ENCODE measurements at regions not wholly inside any gene's neighbourhood (a gene's known extent, or its start where the extent isn't known, plus 50 kb on each side); places are given as distances from the start of the nearest gene placed in this dataset.
A peak's percentile ranks its signal among the peaks of the same experiment; 100 is the strongest.

DNA sequence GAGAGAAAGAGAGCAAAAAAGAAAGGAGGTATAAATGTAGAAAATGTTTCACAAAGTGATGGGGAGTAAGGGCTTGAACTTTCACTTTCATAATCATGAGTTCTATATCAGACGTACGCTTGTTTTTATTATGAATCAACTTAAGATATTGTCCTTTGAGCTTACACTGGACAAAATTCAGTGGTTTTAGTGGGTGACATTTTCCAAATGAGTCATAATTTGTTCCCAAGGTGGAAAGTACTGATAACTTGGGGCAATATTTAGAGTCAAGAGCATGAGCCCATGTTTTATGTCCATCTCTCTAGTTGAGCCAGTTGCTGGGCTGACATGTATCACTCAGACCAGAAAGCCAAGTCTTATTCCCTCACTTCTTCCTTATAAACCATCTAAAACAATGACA lies 161.6 kb downstream of the CHRM3 start:
- CTCF ChIA-PET = interaction anchor here (1.1 kb wide), 1 partner anchor 10 kb away, joined by 3 read pairs; no protein-coding TSS in a partner anchor
- H3K4me1 Mint-ChIP-seq = peaks cover 12% of the 10 kb centered on the region
- no peaks in the 10 kb centered on the region for H3K27me3 Mint-ChIP-seq
- POLR2A ChIA-PET = no interaction called here
- H3K4me3 Mint-ChIP-seq = peak overlapping the region; percentile 61
- peak overlapping the region; percentile 79 for H3K27ac Mint-ChIP-seq
- no peak for DNase-seq
- peaks cover 5% of the 10 kb centered on the region for H3K36me3 Mint-ChIP-seq (ENCODE audit: low read depth)
- peaks cover 6% of the 10 kb centered on the region for H3K9me3 Mint-ChIP-seq

DNA sequence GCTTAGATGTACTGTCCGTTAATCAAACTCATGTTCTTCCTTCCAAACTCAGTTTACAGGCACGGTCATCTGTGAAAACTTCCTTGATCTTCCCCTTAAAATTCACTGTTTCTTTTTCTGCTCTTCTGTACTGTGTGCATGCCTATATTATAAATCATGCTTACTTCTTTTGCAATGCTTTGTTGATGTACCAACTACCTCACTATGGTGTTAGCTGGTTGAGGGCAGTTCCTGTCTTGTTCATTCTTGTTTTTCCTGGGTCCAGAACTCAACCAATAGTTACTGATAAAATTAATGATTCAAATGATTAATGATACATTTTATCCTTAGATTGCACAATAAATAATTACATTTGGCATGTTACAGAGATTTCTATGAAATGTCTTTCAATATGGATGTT lies 163.8 kb downstream of the CHRM3 start:
- Mint-ChIP-seq H3K27ac (no peak overlapping the region), H3K9me3 (peaks cover 6% of the 10 kb centered on the region), H3K27me3 (no peaks in the 10 kb centered on the region), H3K4me1 (peaks cover 12% of the 10 kb centered on the region), H3K36me3 (ENCODE audit: low read depth) (peaks cover 5% of the 10 kb centered on the region), H3K4me3 (no peak overlapping the region)
- POLR2A ChIA-PET = no interaction called here
- CTCF ChIA-PET = no interaction called here
- no peak for DNase-seq

DNA sequence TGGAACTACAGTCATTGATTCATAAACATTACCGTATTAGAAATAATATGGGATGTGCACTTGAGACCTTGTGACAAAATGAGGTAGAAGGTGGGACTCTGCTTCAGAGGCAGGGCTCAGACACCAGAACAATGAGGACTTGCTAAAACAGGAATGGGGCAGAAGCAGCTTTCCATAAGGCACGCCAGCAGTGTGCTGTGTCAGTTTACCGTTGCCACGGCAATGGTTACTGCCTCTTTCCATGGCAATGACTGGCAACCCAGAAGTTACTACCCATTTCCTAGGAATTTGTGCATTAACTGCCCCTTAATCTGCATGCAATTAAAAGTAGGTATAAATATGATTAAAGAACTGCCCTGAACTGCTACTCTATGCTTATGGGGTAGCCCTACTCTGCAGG lies 169.0 kb downstream of the CHRM3 start:
- no peaks in the 10 kb centered on the region for H3K9me3 Mint-ChIP-seq
- H3K36me3 Mint-ChIP-seq (ENCODE audit: low read depth) = no peaks in the 10 kb centered on the region
- no peak overlapping the region for H3K27ac Mint-ChIP-seq
- no peak overlapping the region for H3K4me3 Mint-ChIP-seq
- H3K4me1 Mint-ChIP-seq = peaks cover 10% of the 10 kb centered on the region
- ChIA-PET CTCF (no interaction called here), POLR2A (no interaction called here)
- no peak for DNase-seq
- H3K27me3 Mint-ChIP-seq = no peaks in the 10 kb centered on the region

DNA sequence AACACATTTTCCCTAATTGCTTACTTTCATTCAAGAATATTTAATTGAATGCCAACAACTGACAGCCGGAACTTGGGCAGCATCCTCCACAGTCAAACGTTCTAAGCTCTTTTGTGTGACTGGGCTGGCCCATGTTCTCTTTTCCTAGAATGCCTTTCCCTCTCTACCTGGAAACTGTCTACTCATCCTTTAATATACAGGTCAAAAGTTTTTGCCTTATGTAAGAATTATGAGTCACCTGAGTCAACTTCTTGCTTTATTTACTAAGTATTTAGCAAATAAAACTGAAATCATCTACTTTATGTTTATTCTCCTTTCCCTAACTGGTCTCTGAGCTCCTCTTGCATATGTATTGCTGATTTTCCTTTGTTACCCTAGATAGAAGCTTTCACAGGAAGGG lies 172.2 kb downstream of the CHRM3 start:
- ChIA-PET POLR2A (no interaction called here), CTCF (no interaction called here)
- Mint-ChIP-seq H3K9me3 (no peaks in the 10 kb centered on the region), H3K4me1 (peaks cover 10% of the 10 kb centered on the region), H3K36me3 (ENCODE audit: low read depth) (no peaks in the 10 kb centered on the region), H3K27ac (peak overlapping the region; percentile 57), H3K27me3 (no peaks in the 10 kb centered on the region), H3K4me3 (no peak overlapping the region)
- no peak for DNase-seq

DNA sequence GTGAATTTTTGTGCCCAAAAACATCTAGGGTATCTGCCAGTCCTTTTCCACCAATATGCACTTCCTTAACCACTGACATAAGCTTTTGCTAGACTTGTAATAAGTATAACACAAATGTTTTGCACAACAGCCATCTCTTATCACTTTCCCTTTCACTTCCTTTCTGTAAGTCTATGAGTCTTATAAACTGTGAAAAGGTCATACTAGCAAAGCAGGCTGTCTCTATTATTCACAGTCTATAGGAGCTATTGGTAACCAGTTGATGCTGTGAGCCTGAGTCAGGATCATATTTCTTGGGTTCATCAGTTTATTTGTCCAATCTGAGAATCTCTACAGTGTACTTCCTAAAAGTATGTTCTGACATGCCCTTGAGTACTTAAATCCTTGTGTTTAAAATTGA lies 172.6 kb downstream of the CHRM3 start:
- Mint-ChIP-seq H3K4me3 (no peak overlapping the region), H3K27me3 (no peaks in the 10 kb centered on the region), H3K36me3 (ENCODE audit: low read depth) (no peaks in the 10 kb centered on the region), H3K4me1 (peaks cover 10% of the 10 kb centered on the region), H3K27ac (peak overlapping the region; percentile 57), H3K9me3 (no peaks in the 10 kb centered on the region)
- ChIA-PET POLR2A (no interaction called here), CTCF (no interaction called here)
- DNase-seq = no peak

DNA sequence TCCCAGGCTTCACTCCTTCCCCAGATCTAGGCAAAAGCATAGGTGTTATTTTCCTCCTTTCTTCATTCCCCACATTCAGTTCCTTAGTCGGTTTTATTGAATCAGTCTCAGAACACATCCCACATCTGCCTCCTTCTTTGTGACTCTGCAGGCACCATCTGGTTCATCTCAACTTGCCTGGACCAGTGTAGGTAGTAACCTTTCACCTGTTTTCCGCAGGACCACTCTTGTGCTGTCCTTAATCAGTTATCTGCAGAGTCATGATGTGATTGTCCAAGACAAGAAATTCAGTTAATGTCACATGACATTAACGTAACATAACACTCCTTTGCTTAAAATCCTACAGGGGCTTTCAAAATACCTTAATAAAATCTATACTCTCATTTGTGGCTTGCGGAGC lies 174.6 kb downstream of the CHRM3 start:
- DNase-seq = no peak
- no peak overlapping the region for H3K27ac Mint-ChIP-seq
- ChIA-PET POLR2A (no interaction called here), CTCF (no interaction called here)
- no peak overlapping the region for H3K4me3 Mint-ChIP-seq
- no peaks in the 10 kb centered on the region for H3K9me3 Mint-ChIP-seq
- no peaks in the 10 kb centered on the region for H3K36me3 Mint-ChIP-seq (ENCODE audit: low read depth)
- no peaks in the 10 kb centered on the region for H3K27me3 Mint-ChIP-seq
- peaks cover 10% of the 10 kb centered on the region for H3K4me1 Mint-ChIP-seq

DNA sequence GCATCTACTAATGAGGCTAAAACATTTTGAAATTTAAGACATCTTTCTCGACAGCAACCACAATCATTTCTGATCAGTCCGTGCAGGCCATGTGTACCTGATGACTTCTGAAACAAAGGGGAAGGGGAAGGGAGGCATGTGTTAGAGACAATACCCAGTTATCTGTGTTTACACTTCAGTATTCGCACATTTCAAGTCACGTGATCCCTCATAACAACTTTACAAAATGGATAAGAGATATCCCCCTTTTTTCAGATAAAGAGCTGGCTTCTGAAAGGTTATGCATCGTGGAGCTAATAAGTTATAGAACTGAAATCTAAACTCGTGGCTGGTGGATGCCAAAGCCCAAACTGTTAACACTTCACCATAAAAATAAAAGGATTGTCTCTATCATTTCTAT lies 175.7 kb downstream of the CHRM3 start:
- no peaks in the 10 kb centered on the region for H3K36me3 Mint-ChIP-seq (ENCODE audit: low read depth)
- POLR2A ChIA-PET = no interaction called here

DNA sequence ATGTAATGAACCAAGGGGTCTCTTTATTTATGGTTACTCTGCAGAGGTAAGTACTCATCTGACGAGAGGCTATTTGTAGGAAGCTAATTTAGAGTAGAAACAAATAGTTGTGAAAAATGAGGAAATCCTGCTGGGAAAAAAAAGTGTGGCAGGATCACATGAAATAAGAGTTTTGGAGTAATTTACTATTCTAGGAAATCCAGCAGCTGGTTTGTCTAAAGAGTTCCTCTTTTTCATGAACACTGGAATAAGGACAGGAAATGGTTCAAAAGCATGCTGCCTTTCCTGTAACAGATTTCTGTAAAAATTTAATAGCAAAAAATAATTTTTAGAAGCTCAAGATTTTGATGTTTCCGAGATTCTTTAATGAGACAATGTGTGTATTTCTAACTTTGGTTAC lies 177.3 kb downstream of the CHRM3 start:
- Mint-ChIP-seq H3K9me3 (no peaks in the 10 kb centered on the region), H3K27ac (no peak overlapping the region), H3K27me3 (no peaks in the 10 kb centered on the region), H3K4me3 (no peak overlapping the region), H3K36me3 (ENCODE audit: low read depth) (no peaks in the 10 kb centered on the region), H3K4me1 (peaks cover 7% of the 10 kb centered on the region)
- ChIA-PET POLR2A (no interaction called here), CTCF (no interaction called here)
- no peak for DNase-seq

More for the DNA sequence above, 175.7 kb downstream of the CHRM3 start:
- no peaks in the 10 kb centered on the region for H3K9me3 Mint-ChIP-seq
- H3K4me3 Mint-ChIP-seq = no peak overlapping the region
- no peaks in the 10 kb centered on the region for H3K27me3 Mint-ChIP-seq
- CTCF ChIA-PET = no interaction called here
- DNase-seq = no peak
- no peak overlapping the region for H3K27ac Mint-ChIP-seq
- H3K4me1 Mint-ChIP-seq = peaks cover 10% of the 10 kb centered on the region

DNA sequence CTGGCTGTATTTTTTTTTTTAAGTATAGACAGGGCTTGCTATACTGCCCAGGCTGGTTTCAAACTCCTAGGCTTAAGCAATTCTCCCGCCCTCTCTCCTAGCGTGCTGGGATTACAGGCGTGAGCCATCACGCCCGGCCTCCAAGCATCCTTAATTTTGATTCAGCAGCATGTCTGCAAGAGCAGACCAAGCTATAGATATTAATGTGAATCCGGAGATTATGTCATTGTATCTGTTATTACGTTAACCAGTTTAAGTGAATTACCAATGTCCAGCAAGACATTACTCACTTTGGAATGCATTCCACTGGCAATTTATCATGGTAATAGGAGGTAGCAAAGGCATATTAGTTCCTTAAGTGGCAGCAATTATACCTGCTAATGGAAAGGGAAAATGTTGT lies 179.7 kb downstream of the CHRM3 start:
- H3K27me3 Mint-ChIP-seq = no peaks in the 10 kb centered on the region
- no peak for DNase-seq
- POLR2A ChIA-PET = no interaction called here
- no peaks in the 10 kb centered on the region for H3K4me1 Mint-ChIP-seq
- no peaks in the 10 kb centered on the region for H3K9me3 Mint-ChIP-seq
- no peak overlapping the region for H3K4me3 Mint-ChIP-seq
- no peak overlapping the region for H3K27ac Mint-ChIP-seq
- no peaks in the 10 kb centered on the region for H3K36me3 Mint-ChIP-seq (ENCODE audit: low read depth)
- CTCF ChIA-PET = no interaction called here

DNA sequence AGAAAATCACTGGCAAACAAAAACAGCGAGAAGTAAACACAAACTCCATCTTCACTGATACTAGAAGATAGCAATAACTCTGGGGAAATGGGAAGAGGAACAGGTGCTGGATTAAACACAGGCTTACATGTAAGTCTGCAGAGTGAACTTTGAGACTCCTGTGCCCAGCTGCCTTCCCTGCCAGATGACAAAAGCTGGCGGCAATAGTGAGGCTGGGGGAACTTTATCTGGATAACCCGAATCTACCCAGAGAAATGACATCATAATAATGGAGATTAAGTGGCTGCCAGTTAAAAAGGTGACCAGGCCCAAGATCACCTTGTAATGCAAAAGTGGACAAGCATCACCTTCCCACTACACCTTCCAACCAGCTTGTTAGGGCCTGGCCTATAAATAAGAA lies 184.5 kb downstream of the CHRM3 start:
- Mint-ChIP-seq H3K4me3 (no peak overlapping the region), H3K27ac (no peak overlapping the region), H3K36me3 (ENCODE audit: low read depth) (no peaks in the 10 kb centered on the region), H3K9me3 (no peaks in the 10 kb centered on the region), H3K27me3 (no peaks in the 10 kb centered on the region), H3K4me1 (peaks cover 2% of the 10 kb centered on the region)
- POLR2A ChIA-PET = no interaction called here
- no peak for DNase-seq
- CTCF ChIA-PET = no interaction called here

DNA sequence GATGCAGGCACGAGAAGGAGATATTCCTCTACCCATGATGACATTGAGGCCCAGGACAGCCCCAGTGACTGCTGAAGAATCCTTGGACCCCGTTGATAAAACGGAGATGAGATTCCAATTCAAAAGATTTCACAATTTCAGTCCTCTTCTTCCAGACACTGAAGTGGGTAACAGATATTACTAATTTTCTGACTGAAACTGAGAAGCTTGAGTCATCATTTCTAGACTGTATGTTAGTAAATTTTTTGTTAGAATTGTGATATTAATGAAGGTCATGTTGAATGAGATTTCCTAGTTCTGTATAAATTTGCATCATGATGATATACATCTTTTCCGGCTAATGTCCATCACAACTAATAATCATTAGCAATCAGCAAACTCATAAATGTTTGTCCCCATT lies 185.8 kb downstream of the CHRM3 start:
- no peaks in the 10 kb centered on the region for H3K36me3 Mint-ChIP-seq (ENCODE audit: low read depth)
- H3K27ac Mint-ChIP-seq = no peak overlapping the region
- no peaks in the 10 kb centered on the region for H3K9me3 Mint-ChIP-seq
- ChIA-PET POLR2A (no interaction called here), CTCF (no interaction called here)
- DNase-seq = no peak
- peaks cover 2% of the 10 kb centered on the region for H3K4me1 Mint-ChIP-seq
- no peak overlapping the region for H3K4me3 Mint-ChIP-seq
- no peaks in the 10 kb centered on the region for H3K27me3 Mint-ChIP-seq

DNA sequence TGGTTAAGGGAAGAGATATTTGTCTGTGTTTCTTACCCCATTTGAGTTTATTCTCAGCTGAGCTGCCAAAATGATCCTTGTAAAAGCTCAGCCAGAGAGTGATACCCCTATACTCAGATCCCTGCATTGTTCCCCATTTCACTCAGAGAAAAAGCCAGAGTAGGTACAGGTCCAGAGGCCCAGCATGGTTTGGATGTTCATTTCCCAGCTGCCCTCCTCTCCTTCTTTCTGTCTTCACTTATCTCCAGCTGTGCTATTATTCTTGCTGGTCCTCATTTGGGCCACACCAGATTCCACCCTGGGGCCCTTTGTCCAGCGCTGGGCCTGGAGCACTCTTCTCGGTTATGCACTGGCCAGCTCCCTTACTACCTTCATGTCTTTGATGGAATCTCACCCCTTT lies 187.7 kb downstream of the CHRM3 start:
- ChIA-PET POLR2A (no interaction called here), CTCF (no interaction called here)
- H3K4me3 Mint-ChIP-seq = no peak overlapping the region

DNA sequence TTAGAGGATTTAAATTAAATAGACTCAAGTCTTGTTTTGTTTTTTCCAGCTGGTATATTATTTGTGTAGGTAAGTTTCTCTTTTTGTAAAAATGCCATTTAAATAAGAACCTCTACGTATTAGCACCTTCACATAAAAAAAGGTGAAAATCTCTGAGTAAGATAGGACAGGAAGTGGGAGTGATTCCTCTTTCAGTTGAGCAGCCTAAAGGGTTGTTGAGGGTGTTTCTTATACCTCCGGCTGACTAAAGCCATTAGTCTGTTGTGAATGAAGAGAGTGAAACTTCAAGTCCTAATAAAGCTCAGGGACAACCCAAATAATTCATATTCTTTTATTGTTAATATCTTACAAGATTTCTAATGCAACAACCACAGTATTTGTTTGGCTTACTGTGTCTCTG lies 188.7 kb downstream of the CHRM3 start:
- H3K9me3 Mint-ChIP-seq = no peaks in the 10 kb centered on the region
- no peak for DNase-seq
- POLR2A ChIA-PET = no interaction called here
- H3K27me3 Mint-ChIP-seq = no peaks in the 10 kb centered on the region
- CTCF ChIA-PET = no interaction called here
- H3K4me3 Mint-ChIP-seq = no peak overlapping the region
- peaks cover 2% of the 10 kb centered on the region for H3K4me1 Mint-ChIP-seq
- H3K36me3 Mint-ChIP-seq (ENCODE audit: low read depth) = no peaks in the 10 kb centered on the region
- H3K27ac Mint-ChIP-seq = no peak overlapping the region

More for the DNA sequence above, 187.7 kb downstream of the CHRM3 start:
- Mint-ChIP-seq H3K27ac (no peak overlapping the region), H3K27me3 (no peaks in the 10 kb centered on the region), H3K36me3 (ENCODE audit: low read depth) (no peaks in the 10 kb centered on the region), H3K4me1 (peaks cover 2% of the 10 kb centered on the region), H3K9me3 (no peaks in the 10 kb centered on the region)
- no peak for DNase-seq

DNA sequence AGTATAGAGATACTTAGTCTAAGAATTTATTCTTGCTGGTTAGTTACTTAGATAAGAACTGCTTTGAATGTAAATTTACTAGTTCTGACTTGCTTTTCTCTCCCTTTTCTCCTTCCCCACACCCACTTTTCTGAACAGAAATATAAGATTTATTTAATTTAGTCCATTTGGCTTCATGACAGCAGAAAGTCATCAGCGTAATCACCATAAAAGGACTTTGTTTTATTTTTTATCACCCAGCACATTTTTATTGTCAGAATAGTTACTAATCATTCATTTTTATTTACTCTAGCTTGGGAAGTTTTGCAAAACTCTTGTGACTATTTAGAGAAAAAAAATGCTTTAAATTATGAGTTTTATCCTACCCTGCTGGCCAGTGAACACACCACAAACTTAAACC lies 197.2 kb downstream of the CHRM3 start:
- no peak for DNase-seq
- POLR2A ChIA-PET = no interaction called here
- CTCF ChIA-PET = no interaction called here
- Mint-ChIP-seq H3K27ac (no peak overlapping the region), H3K4me3 (no peak overlapping the region), H3K36me3 (ENCODE audit: low read depth) (no peaks in the 10 kb centered on the region), H3K27me3 (no peaks in the 10 kb centered on the region), H3K9me3 (no peaks in the 10 kb centered on the region), H3K4me1 (peaks cover 8% of the 10 kb centered on the region)

DNA sequence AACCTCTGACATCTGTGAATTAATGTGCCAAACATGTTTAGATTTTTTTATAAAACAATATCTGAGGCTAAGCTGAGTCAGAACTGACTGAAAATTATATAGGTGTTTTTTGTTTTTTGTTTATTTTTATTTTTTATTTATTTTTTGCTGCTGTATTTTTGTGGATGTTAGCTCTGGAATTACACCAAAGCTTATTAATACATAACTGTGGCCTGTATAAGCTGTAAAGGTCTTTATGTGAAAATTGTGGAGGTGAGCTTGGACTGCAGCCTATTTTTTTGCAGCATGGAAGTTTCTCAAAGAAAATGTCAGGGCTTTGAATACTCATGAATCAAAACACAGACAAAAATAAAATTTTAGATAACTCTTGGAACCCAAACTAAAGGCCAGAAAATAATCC lies 199.8 kb downstream of the CHRM3 start:
- ChIA-PET CTCF (no interaction called here), POLR2A (interaction anchor here (0.6 kb wide), 1 partner anchor 1028 kb away, joined by 3 read pairs; no protein-coding TSS in a partner anchor)
- H3K27ac Mint-ChIP-seq = no peak overlapping the region
- no peaks in the 10 kb centered on the region for H3K36me3 Mint-ChIP-seq (ENCODE audit: low read depth)
- H3K9me3 Mint-ChIP-seq = no peaks in the 10 kb centered on the region
- DNase-seq = no peak
- peaks cover 8% of the 10 kb centered on the region for H3K4me1 Mint-ChIP-seq
- no peaks in the 10 kb centered on the region for H3K27me3 Mint-ChIP-seq
- H3K4me3 Mint-ChIP-seq = no peak overlapping the region

Data from activated CD4-positive, alpha-beta T cell treated with anti-CD3 and anti-CD28 coated beads, Interleukin-2, amount 10 ng/mL, durations not matched to agents 7 days and 5 days (primary cell).